Duodenal mucosa (tissue), 2 donors: ENCODE measurements at regions not wholly inside any gene's neighbourhood (a gene's known extent, or its start where the extent isn't known, plus 50 kb on each side); places are given as distances from the start of the nearest gene placed in this dataset.
A peak's percentile ranks its signal among the peaks of the same experiment; 100 is the strongest.
"Not testable (repeated sequence)": the region's sequence is repeated elsewhere in the genome, so short reads cannot be mapped to it uniquely, and the experiment has no call there.

Experiments used
- H3K27ac ChIP-seq: one replicate; pipeline ENCODE4 v1.7.0; 2013; ENCODE audit warnings: low read depth, low read length
- H3K27me3 ChIP-seq, 2 donors: one replicate each; pipeline ENCODE4 v1.7.0; 2013; ENCODE audit warnings: low read length in 2 of 2, control low read depth in 1 of 2; ENCODE audit not compliant: insufficient read depth in 2 of 2, control insufficient read depth in 1 of 2
- H3K36me3 ChIP-seq, 2 donors: one replicate each; pipeline ENCODE4 v1.7.0; 2013; ENCODE audit warnings: low read length in 2 of 2, control low read depth in 1 of 2; ENCODE audit not compliant: insufficient read depth in 2 of 2, control insufficient read depth in 1 of 2
- H3K4me1 ChIP-seq, 2 donors: one replicate each; pipeline ENCODE4 v1.7.0; 2013; ENCODE audit warnings: low read length in 2 of 2, control low read depth in 1 of 2; ENCODE audit not compliant: insufficient read depth in 2 of 2, control insufficient read depth in 1 of 2
- H3K4me3 ChIP-seq, 2 donors: one replicate each; pipeline ENCODE4 v1.7.0; 2013; ENCODE audit warnings: low read length in 2 of 2, low read depth in 1 of 2
- H3K9ac ChIP-seq, 2 donors: one replicate each; pipeline ENCODE4 v1.7.0; 2013; ENCODE audit warnings: low read length in 2 of 2, low read depth in 1 of 2
- H3K9me3 ChIP-seq, 2 donors: one replicate each; pipeline ENCODE4 v1.7.0; 2013; ENCODE audit warnings: low read length in 2 of 2, control low read depth in 1 of 2; ENCODE audit not compliant: control insufficient read depth in 1 of 2

GRCh38 chr17:53006006-53006405, 816.7 kb upstream of the KIF2B start:
- Histone ChIP-seq H3K9me3 (no peaks in the 10 kb centered on the region), H3K36me3 (no peaks in the 10 kb centered on the region), H3K27me3 (no peaks in the 10 kb centered on the region), H3K27ac (no peak overlapping the region), H3K4me3 (peak overlapping the region in 1 of 2 donors; percentile 23), H3K4me1 (no peaks in the 10 kb centered on the region), H3K9ac (no peak overlapping the region)

- Histone ChIP-seq H3K27ac (no peak overlapping the region), H3K4me1 (no peaks in the 10 kb centered on the region), H3K9ac (no peak overlapping the region), H3K4me3 (no peak overlapping the region), H3K9me3 (no peaks in the 10 kb centered on the region), H3K36me3 (no peaks in the 10 kb centered on the region), H3K27me3 (no peaks in the 10 kb centered on the region)
Measured at GRCh38 chr17:53004902-53005301, 817.8 kb upstream of the KIF2B start.

GRCh38 chr17:52995881-52996280, 826.8 kb upstream of the KIF2B start:
- Histone ChIP-seq H3K9me3 (no peaks in the 10 kb centered on the region), H3K9ac (no peak overlapping the region), H3K27me3 (no peaks in the 10 kb centered on the region), H3K4me3 (no peak overlapping the region), H3K36me3 (no peaks in the 10 kb centered on the region), H3K4me1 (no peaks in the 10 kb centered on the region), H3K27ac (no peak overlapping the region)

GRCh38 chr17:52995147-52995546, 827.6 kb upstream of the KIF2B start:
- no peak overlapping the region for H3K9ac ChIP-seq
- no peak overlapping the region for H3K4me3 ChIP-seq
- no peaks in the 10 kb centered on the region for H3K9me3 ChIP-seq
- no peaks in the 10 kb centered on the region for H3K4me1 ChIP-seq
- no peaks in the 10 kb centered on the region for H3K36me3 ChIP-seq
- no peaks in the 10 kb centered on the region for H3K27me3 ChIP-seq
- no peak overlapping the region for H3K27ac ChIP-seq

- H3K27me3 ChIP-seq: no peaks in the 10 kb centered on the region
- H3K4me3 ChIP-seq: no peak overlapping the region
- no peak overlapping the region for H3K27ac ChIP-seq
- H3K9me3 ChIP-seq: peaks cover 0 to 4% of the 10 kb centered on the region in 2 donors
- H3K36me3 ChIP-seq: no peaks in the 10 kb centered on the region
- H3K4me1 ChIP-seq: peaks cover 0 to 6% of the 10 kb centered on the region in 2 donors
- H3K9ac ChIP-seq: no peak overlapping the region
Measured at GRCh38 chr17:52986056-52986662, 827.6 kb upstream of the CA10 start.

GRCh38 chr17:52982331-52982730, 823.8 kb upstream of the CA10 start:
- H3K36me3 ChIP-seq: no peaks in the 10 kb centered on the region
- H3K27me3 ChIP-seq: no peaks in the 10 kb centered on the region
- H3K4me1 ChIP-seq: peaks cover 0 to 6% of the 10 kb centered on the region in 2 donors
- no peak overlapping the region for H3K9ac ChIP-seq
- H3K27ac ChIP-seq: no peak overlapping the region
- no peak overlapping the region for H3K4me3 ChIP-seq
- peaks cover 0 to 4% of the 10 kb centered on the region in 2 donors for H3K9me3 ChIP-seq

GRCh38 chr17:52979921-52980320, 821.4 kb upstream of the CA10 start:
- Histone ChIP-seq H3K9me3 (no peaks in the 10 kb centered on the region), H3K4me3 (no peak overlapping the region), H3K4me1 (no peaks in the 10 kb centered on the region), H3K27ac (no peak overlapping the region), H3K27me3 (no peaks in the 10 kb centered on the region), H3K36me3 (no peaks in the 10 kb centered on the region), H3K9ac (no peak overlapping the region)

- Histone ChIP-seq H3K27ac (no peak overlapping the region), H3K9me3 (no peaks in the 10 kb centered on the region), H3K4me1 (no peaks in the 10 kb centered on the region), H3K9ac (no peak overlapping the region), H3K36me3 (no peaks in the 10 kb centered on the region), H3K27me3 (no peaks in the 10 kb centered on the region), H3K4me3 (no peak overlapping the region)
Measured at GRCh38 chr17:52965856-52966255, 807.3 kb upstream of the CA10 start.

GRCh38 chr17:52961751-52962150, 803.2 kb upstream of the CA10 start:
- not testable (repeated sequence) for H3K36me3 ChIP-seq, H3K4me1 ChIP-seq, H3K9ac ChIP-seq, H3K27me3 ChIP-seq, H3K4me3 ChIP-seq, H3K9me3 ChIP-seq, H3K27ac ChIP-seq

GRCh38 chr17:52957411-52957810, 798.9 kb upstream of the CA10 start:
- Histone ChIP-seq H3K27ac (no peak overlapping the region), H3K9me3 (no peaks in the 10 kb centered on the region), H3K4me1 (no peaks in the 10 kb centered on the region), H3K27me3 (no peaks in the 10 kb centered on the region), H3K9ac (no peak overlapping the region), H3K4me3 (no peak overlapping the region), H3K36me3 (no peaks in the 10 kb centered on the region)

- no peak overlapping the region for H3K27ac ChIP-seq
- no peak overlapping the region for H3K4me3 ChIP-seq
- H3K9ac ChIP-seq: no peak overlapping the region
- H3K36me3 ChIP-seq: no peaks in the 10 kb centered on the region
- H3K9me3 ChIP-seq: no peaks in the 10 kb centered on the region
- H3K27me3 ChIP-seq: no peaks in the 10 kb centered on the region
- no peaks in the 10 kb centered on the region for H3K4me1 ChIP-seq
Measured at GRCh38 chr17:52947418-52947817, 788.9 kb upstream of the CA10 start.
